ENCODE measurements at regions not wholly inside any gene's neighbourhood (a gene's known extent, or its start where the extent isn't known, plus 50 kb on each side); places are given as distances from the start of the nearest gene placed in this dataset.

GRCh38 chr13:99124046-99124400 is 76.6 kb upstream of the UBAC2 start:
- TF ChIP-seq, protein P1, sequence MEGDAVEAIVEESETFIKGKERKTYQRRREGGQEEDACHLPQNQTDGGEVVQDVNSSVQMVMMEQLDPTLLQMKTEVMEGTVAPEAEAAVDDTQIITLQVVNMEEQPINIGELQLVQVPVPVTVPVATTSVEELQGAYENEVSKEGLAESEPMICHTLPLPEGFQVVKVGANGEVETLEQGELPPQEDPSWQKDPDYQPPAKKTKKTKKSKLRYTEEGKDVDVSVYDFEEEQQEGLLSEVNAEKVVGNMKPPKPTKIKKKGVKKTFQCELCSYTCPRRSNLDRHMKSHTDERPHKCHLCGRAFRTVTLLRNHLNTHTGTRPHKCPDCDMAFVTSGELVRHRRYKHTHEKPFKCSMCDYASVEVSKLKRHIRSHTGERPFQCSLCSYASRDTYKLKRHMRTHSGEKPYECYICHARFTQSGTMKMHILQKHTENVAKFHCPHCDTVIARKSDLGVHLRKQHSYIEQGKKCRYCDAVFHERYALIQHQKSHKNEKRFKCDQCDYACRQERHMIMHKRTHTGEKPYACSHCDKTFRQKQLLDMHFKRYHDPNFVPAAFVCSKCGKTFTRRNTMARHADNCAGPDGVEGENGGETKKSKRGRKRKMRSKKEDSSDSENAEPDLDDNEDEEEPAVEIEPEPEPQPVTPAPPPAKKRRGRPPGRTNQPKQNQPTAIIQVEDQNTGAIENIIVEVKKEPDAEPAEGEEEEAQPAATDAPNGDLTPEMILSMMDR (IDR thresholded peaks at IDR 0.05; ENCODE audit: insufficient read depth, missing control alignments), result no peak
- peak; percentile 75 for FAIRE-seq
- DNase-seq (ENCODE audit: insufficient read length, low spot score), result peak; percentile 32

DNA sequence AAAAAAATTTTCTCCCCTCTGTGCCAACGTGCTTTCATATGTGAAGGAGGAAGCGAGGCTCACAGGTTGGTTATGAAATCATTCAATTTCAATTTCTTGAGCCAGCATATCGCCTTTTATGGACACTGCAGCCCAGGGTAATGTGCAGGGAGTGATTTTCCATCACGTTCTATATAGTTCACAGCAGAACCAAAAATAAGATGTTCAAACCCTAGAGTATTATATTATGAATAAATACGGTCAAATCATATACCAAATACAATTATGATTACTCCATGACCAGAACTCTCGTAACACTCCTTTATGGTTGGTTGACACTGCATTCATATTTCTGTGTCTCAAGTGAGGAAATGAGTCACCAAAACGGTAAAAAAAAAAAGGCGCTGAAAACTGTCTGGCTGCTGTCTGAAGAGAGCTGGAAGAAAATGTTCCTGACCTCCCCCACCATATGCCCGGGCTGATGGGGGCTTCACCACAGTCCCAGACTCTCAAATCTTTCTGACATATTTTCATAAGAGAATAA is 75.8 kb upstream of the UBAC2 start:
- FAIRE-seq (no peak), DNase-seq (ENCODE audit: insufficient read length, low spot score) (no peak)
- TF ChIP-seq, protein P1 (IDR thresholded peaks at IDR 0.05; ENCODE audit: insufficient read depth, missing control alignments), result no peak

DNA sequence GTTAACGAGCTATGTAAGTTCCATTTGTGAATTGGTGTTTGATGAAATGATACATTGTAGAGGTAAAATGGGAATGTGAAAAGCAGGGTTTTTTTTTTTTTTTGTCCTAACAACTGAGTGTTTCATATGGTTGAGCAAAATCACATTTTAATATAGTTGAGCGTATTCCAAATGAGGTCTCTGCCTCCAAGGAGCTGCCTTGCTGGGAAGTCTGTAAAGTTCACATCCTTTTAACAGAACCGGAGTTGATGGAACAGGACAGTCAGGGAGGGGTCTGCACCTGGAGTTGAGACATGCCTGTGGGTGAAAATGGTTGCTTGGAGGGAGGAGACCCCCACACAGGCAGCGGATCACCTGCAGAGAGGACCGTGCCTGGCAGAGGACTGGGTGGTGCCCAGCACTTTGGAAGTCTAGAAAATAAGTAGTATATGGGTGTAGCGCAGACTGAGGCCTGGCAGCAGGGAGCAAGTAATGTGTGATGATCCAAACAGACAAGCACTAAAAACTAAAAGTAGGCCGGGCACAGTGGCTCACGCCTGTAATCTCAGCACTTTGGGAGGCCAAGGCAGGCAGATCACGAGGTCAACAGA is 75.2 kb upstream of the UBAC2 start:
- FAIRE-seq, result no peak
- no peak for DNase-seq (ENCODE audit: insufficient read length, low spot score)
- TF ChIP-seq, protein P1 (IDR thresholded peaks at IDR 0.05; ENCODE audit: insufficient read depth, missing control alignments), result no peak

GRCh38 chr13:99126821-99127220 is 73.8 kb upstream of the UBAC2 start:
- DNase-seq (ENCODE audit: insufficient read length, low spot score) (no peak), FAIRE-seq (no peak)
- TF ChIP-seq, protein P1 (IDR thresholded peaks at IDR 0.05; ENCODE audit: insufficient read depth, missing control alignments), result no peak

GRCh38 chr13:99129050-99129449 is 71.6 kb upstream of the UBAC2 start:
- DNase-seq (ENCODE audit: insufficient read length, low spot score) (no peak), FAIRE-seq (no peak)
- TF ChIP-seq, protein P1 (IDR thresholded peaks at IDR 0.05; ENCODE audit: insufficient read depth, missing control alignments), result no peak

GRCh38 chr13:99129951-99130350 is 70.7 kb upstream of the UBAC2 start:
- no peak for FAIRE-seq
- TF ChIP-seq, protein P1 (IDR thresholded peaks at IDR 0.05; ENCODE audit: insufficient read depth, missing control alignments), result no peak
- no peak for DNase-seq (ENCODE audit: insufficient read length, low spot score)

GRCh38 chr13:99131410-99131809 is 69.2 kb upstream of the UBAC2 start:
- no peak for DNase-seq (ENCODE audit: insufficient read length, low spot score)
- no peak for FAIRE-seq
- TF ChIP-seq, protein P1 (IDR thresholded peaks at IDR 0.05; ENCODE audit: insufficient read depth, missing control alignments), result no peak
